Endothelial cell of umbilical vein (primary cell): ENCODE measurements at regions not wholly inside any gene's neighbourhood (a gene's known extent, or its start where the extent isn't known, plus 50 kb on each side); places are given as distances from the start of the nearest gene placed in this dataset.
A peak's percentile ranks its signal among the peaks of the same experiment; 100 is the strongest.

Experiments
- BruUV-seq: library from RNA; stranded (reverse); fragments of 400-500 nt; replicated peaks from 2 replicates; lab custom pipeline; 2021; lab: Mats Ljungman, UMichigan
- CTCF ChIA-PET: fragments of 300-600, 350-600 bp; sonication (Branson Sonifier 250); formaldehyde crosslinking; loops from one replicate; lab custom pipeline; 2021; ENCODE audit warnings: antibody characterized with exemption, inconsistent platforms; lab: Charles Lee
- POLR2A ChIA-PET: fragments of 300-600, 350-600 bp; sonication (Branson Sonifier 250); formaldehyde crosslinking; loops from one replicate; lab custom pipeline; 2021; ENCODE audit warnings: antibody characterized with exemption, inconsistent platforms; lab: Charles Lee
- DNase-seq: peaks from one replicate; pipeline ENCODE4 v3.0.0-alpha.2; 2011; ENCODE audit warnings: low read depth, low spot score
- FAIRE-seq: peaks from 2 replicates; lab custom pipeline; 2011; peaks lifted over from hg19 to GRCh38; lab: Jason Lieb, UNC
- H2AFZ ChIP-seq: 2 replicates; pipeline ENCODE4 v1.6.0; 2012; ENCODE audit warnings: low read depth, low read length, control low read depth, inconsistent platforms
- H3K27ac ChIP-seq: 2 replicates; pipeline ENCODE4 v1.5.1; 2011; ENCODE audit warnings: low read depth, mild to moderate bottlenecking, control low read depth, low read length, moderate library complexity; ENCODE audit not compliant: insufficient read depth
- H3K27me3 ChIP-seq, 2 experiments: 2 replicates each; pipeline versions ENCODE4 v1.6.0 to v1.6.1; 2011; ENCODE audit warnings: low read length in 2 of 2, mixed read lengths in 1 of 2; ENCODE audit not compliant: control insufficient read depth in 2 of 2, insufficient read depth in 2 of 2
- H3K36me3 ChIP-seq, 2 experiments: 2 replicates in 1 of 2; 3 replicates in 1 of 2; pipeline ENCODE4 v1.5.1; 2011; ENCODE audit warnings: low read length in 2 of 2, mild to moderate bottlenecking in 1 of 2, moderate library complexity in 1 of 2; ENCODE audit not compliant: control insufficient read depth in 2 of 2, insufficient read depth in 2 of 2; ENCODE audit errors: extremely low read depth in 1 of 2
- H3K4me1 ChIP-seq: 3 replicates; pipeline ENCODE4 v1.5.1; 2011; ENCODE audit warnings: mild to moderate bottlenecking, low read length; ENCODE audit not compliant: control insufficient read depth, insufficient read depth; ENCODE audit errors: extremely low read depth
- H3K4me2 ChIP-seq: 2 replicates; pipeline ENCODE4 v1.6.1; 2011; ENCODE audit warnings: low read length, control low read depth, mixed read lengths; ENCODE audit not compliant: insufficient read depth
- H3K4me3 ChIP-seq, 3 experiments: fragments of 200-600 bp in 1 of 3; sonication (generic), shearing (Covaris generic) in 1 of 3; replicated peaks in 1 of 3; 2 replicates each; pipeline ENCODE4 v1.5.1; 2011 to 2016; ENCODE audit warnings: control low read depth in 3 of 3, low read length in 3 of 3, mild to moderate bottlenecking in 2 of 3, inconsistent platforms in 1 of 3, low read depth in 1 of 3, moderate library complexity in 1 of 3; ENCODE audit not compliant: insufficient read depth in 1 of 3
- H3K79me2 ChIP-seq: 2 replicates; pipeline ENCODE4 v1.6.0; 2012; ENCODE audit warnings: low read length, inconsistent platforms; ENCODE audit not compliant: control insufficient read depth, insufficient read depth
- H3K9ac ChIP-seq: replicated peaks from 2 replicates; pipeline ENCODE3; 2011; ENCODE audit warnings: low read length, control low read depth; ENCODE audit not compliant: insufficient read depth; ENCODE audit errors: extremely low read depth
- H3K9me1 ChIP-seq: replicated peaks from 3 replicates; pipeline ENCODE4 v1.6.0; 2011; ENCODE audit warnings: mild to moderate bottlenecking, low read length; ENCODE audit not compliant: control insufficient read depth, insufficient read depth; ENCODE audit errors: extremely low read depth
- H3K9me3 ChIP-seq: replicated peaks from 2 replicates; pipeline ENCODE4 v1.5.1; 2012; ENCODE audit warnings: low read length, inconsistent platforms; ENCODE audit not compliant: control insufficient read depth, insufficient read depth
- H4K20me1 ChIP-seq: replicated peaks from 2 replicates; pipeline ENCODE3; 2011; ENCODE audit warnings: mild to moderate bottlenecking, low read length; ENCODE audit not compliant: control insufficient read depth, insufficient read depth; ENCODE audit errors: extremely low read depth
- EZH2 ChIP-seq: IDR thresholded peaks from 2 replicates; pipeline ENCODE4 v1.6.1; 2012; ENCODE audit warnings: borderline replicate concordance, low read depth, mild to moderate bottlenecking, moderate library complexity, low read length, inconsistent platforms; ENCODE audit not compliant: severe bottlenecking
- FOS ChIP-seq: IDR thresholded peaks from 2 replicates; pipeline ENCODE4 v1.6.1; 2011; ENCODE audit warnings: mild to moderate bottlenecking, low read length, moderate library complexity, borderline replicate concordance; ENCODE audit not compliant: insufficient read depth
- GATA2 ChIP-seq: IDR thresholded peaks from 2 replicates; pipeline ENCODE4 v1.7.0; 2011; ENCODE audit warnings: low read depth, mild to moderate bottlenecking, moderate library complexity, mixed read lengths, low read length; ENCODE audit not compliant: insufficient read length, insufficient read depth
- JUN ChIP-seq: IDR thresholded peaks from 2 replicates; pipeline ENCODE4 v1.6.1; 2011; ENCODE audit warnings: borderline replicate concordance, low read depth; ENCODE audit not compliant: insufficient read length, insufficient read depth
- MYC ChIP-seq: IDR thresholded peaks from one replicate; pipeline ENCODE4 v1.6.1; 2011; ENCODE audit warnings: mild to moderate bottlenecking, low read depth, low read length
- POLR2A ChIP-seq: IDR thresholded peaks from 2 replicates; pipeline ENCODE4 v1.6.1; 2012; ENCODE audit warnings: low read depth, mild to moderate bottlenecking, control low read depth, low read length
- POLR2AphosphoS5 ChIP-seq: IDR thresholded peaks from 2 replicates; pipeline ENCODE4 v1.6.1; 2012; ENCODE audit warnings: low read depth, mild to moderate bottlenecking, control low read depth, low read length, moderate library complexity; ENCODE audit not compliant: insufficient read depth
- dilution Hi-C: fragments of 300-500 bp; cut with MboI; formaldehyde crosslinking; loops from one replicate; pipeline ENCODE4 v1.15.0; 2019; ENCODE audit warnings: low sequenced_read_pairs; ENCODE audit not compliant: extremely low pct_ligation_motif_present
- intact Hi-C: fragments of 100-400 bp; cut with micrococcal nuclease; formaldehyde crosslinking; loops from one replicate; pipeline ENCODE4 v1.10.0; 2022
- TF ChIP-seq, protein P1 (sequence below): IDR thresholded peaks from 2 replicates; pipeline ENCODE4 v1.6.1; 2011; ENCODE audit not compliant: insufficient read depth, insufficient read length
- TF ChIP-seq, protein P2 (sequence below), 2 donors: IDR thresholded peaks; 1 replicate in 1 of 2; 2 replicates in 1 of 2; pipeline ENCODE4 v1.5.1; 2011; ENCODE audit warnings: low read length in 2 of 2, mild to moderate bottlenecking in 2 of 2, moderate library complexity in 2 of 2, control low read depth in 1 of 2, inconsistent platforms in 1 of 2, low read depth in 1 of 2; ENCODE audit not compliant: insufficient read depth in 1 of 2; ENCODE audit errors: extremely low read depth in 1 of 2

DNA sequence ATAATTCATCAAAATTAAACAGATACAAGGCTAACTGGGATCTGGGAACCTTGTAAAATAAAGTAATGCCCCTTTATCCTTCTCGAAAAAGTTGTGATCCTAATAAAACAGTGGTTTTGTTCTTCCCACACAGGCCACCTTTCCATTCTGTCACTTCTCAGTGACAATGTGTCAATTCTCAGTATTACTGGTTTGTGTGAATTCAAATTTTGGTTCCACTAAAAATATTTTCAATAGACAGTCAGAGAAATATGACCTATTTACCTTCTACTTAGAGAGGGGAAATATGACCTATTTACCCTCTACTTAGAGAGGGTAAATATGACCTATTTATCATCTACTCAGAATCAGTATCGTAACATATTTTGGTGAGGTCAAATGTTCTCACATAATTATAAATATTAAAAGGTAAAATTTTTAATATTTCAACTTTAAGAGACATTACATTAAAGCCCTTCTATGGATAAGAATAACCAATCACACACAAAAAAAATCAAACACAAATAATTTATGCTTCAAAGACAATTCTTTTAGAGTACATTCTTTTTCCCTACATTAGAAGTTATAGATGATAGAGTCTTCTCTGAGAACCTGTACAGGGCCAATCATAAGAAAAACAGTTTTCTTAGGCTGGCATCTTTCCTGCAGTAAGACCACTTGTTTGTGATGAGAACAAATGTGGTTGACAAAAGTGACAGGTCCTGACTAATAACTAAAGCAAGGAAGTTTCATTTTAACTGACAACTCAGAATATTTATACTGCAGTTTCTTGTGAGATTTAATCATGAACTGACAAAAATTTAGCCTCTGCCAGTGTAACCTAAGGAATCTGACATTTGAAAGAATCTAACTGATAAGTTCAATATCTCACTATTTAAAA is 323.3 kb downstream of the DIPK2A start:
- H3K36me3 ChIP-seq: no peaks in the 10 kb centered on the region
- no peaks in the 10 kb centered on the region for H3K79me2 ChIP-seq
- no peaks in the 10 kb centered on the region for H3K27me3 ChIP-seq
- no peaks in the 10 kb centered on the region for H3K9me1 ChIP-seq
- no peaks in the 10 kb centered on the region for H3K4me1 ChIP-seq
- H3K4me3 ChIP-seq: no peak overlapping the region
- H3K27ac ChIP-seq: no peak overlapping the region
- no peak for DNase-seq
- intact Hi-C loops: no loop called here
- no TSS peak for BruUV-seq
- no peaks in the 10 kb centered on the region for H3K9me3 ChIP-seq
- peak overlapping the region; percentile 57 for H2AFZ ChIP-seq
- POLR2A ChIA-PET: no interaction called here
- FAIRE-seq: no peak
- dilution Hi-C loops: no loop called here
- no peaks in the 10 kb centered on the region for H4K20me1 ChIP-seq
- CTCF ChIA-PET: interaction anchor here (1.1 kb wide), 1 partner anchor 11 kb away, joined by 3 read pairs; no protein-coding TSS in a partner anchor
- TF ChIP-seq JUN (no peak), POLR2A (no peak), MYC (no peak), EZH2 (no peak), POLR2AphosphoS5 (no peak), GATA2 (no peak), FOS (no peak)
- TF ChIP-seq, protein P1, sequence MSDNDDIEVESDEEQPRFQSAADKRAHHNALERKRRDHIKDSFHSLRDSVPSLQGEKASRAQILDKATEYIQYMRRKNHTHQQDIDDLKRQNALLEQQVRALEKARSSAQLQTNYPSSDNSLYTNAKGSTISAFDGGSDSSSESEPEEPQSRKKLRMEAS: no peak
- TF ChIP-seq, protein P2, sequence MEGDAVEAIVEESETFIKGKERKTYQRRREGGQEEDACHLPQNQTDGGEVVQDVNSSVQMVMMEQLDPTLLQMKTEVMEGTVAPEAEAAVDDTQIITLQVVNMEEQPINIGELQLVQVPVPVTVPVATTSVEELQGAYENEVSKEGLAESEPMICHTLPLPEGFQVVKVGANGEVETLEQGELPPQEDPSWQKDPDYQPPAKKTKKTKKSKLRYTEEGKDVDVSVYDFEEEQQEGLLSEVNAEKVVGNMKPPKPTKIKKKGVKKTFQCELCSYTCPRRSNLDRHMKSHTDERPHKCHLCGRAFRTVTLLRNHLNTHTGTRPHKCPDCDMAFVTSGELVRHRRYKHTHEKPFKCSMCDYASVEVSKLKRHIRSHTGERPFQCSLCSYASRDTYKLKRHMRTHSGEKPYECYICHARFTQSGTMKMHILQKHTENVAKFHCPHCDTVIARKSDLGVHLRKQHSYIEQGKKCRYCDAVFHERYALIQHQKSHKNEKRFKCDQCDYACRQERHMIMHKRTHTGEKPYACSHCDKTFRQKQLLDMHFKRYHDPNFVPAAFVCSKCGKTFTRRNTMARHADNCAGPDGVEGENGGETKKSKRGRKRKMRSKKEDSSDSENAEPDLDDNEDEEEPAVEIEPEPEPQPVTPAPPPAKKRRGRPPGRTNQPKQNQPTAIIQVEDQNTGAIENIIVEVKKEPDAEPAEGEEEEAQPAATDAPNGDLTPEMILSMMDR (IDR thresholded peaks at IDR 0.05; ENCODE audit: extremely low read depth in 1 of 2, insufficient read depth in 1 of 2, low read depth in 1 of 2, low read length in 2 of 2): no peak
- no peak overlapping the region for H3K9ac ChIP-seq
- no peak overlapping the region for H3K4me2 ChIP-seq
